Neural progenitor cell (in vitro differentiated cells): ENCODE measurements at regions not wholly inside any gene's neighbourhood (a gene's known extent, or its start where the extent isn't known, plus 50 kb on each side); places are given as distances from the start of the nearest gene placed in this dataset.

ENCODE experiments used
- DNase-seq: peaks from one replicate; pipeline ENCODE4 v3.0.0-alpha.2; 2016; ENCODE audit warnings: low spot score
- H2AFZ ChIP-seq: fragments of 200-600 bp; sonication (generic); replicated peaks from 2 replicates; pipeline ENCODE4 v1.6.1; 2016; ENCODE audit warnings: antibody characterized with exemption
- H3F3A ChIP-seq: fragments of 200-600 bp; sonication (generic); 2 replicates; pipeline ENCODE4 v1.6.1; 2016; ENCODE audit warnings: antibody characterized with exemption, low read depth
- H3K27ac ChIP-seq: fragments of 200-600 bp; sonication (generic); 2 replicates; pipeline ENCODE4 v1.5.1; 2016; ENCODE audit warnings: mild to moderate bottlenecking
- H3K27me3 ChIP-seq: fragments of 200-600 bp; sonication (generic); 2 replicates; pipeline ENCODE4 v1.6.1; 2016; ENCODE audit warnings: mild to moderate bottlenecking, moderate library complexity
- H3K36me3 ChIP-seq: fragments of 200-600 bp; sonication (generic); 2 replicates; pipeline ENCODE4 v1.5.1; 2016
- H3K4me1 ChIP-seq: fragments of 200-600 bp; sonication (generic); 2 replicates; pipeline ENCODE4 v1.6.1; 2016; ENCODE audit warnings: mixed run types
- H3K4me2 ChIP-seq: fragments of 200-600 bp; sonication (generic); 2 replicates; pipeline ENCODE4 v1.6.1; 2016
- H3K4me3 ChIP-seq: fragments of 200-600 bp; sonication (generic); 2 replicates; pipeline ENCODE4 v1.5.1; 2016
- H3K79me2 ChIP-seq: fragments of 200-600 bp; sonication (generic); 2 replicates; pipeline ENCODE4 v1.6.1; 2016; ENCODE audit warnings: low read depth
- H3K9ac ChIP-seq: fragments of 200-600 bp; sonication (generic); 2 replicates; pipeline ENCODE4 v1.6.1; 2016
- H3K9me3 ChIP-seq: fragments of 200-600 bp; sonication (generic); 2 replicates; pipeline ENCODE4 v1.5.1; 2016; ENCODE audit warnings: low read depth
- H4K20me1 ChIP-seq: fragments of 200-600 bp; sonication (generic); 2 replicates; pipeline ENCODE4 v1.6.1; 2016; ENCODE audit warnings: low read depth
- H3K27ac Mint-ChIP-seq: 3 replicates; pipeline ENCODE4 v1.8.0; 2021; ENCODE audit warnings: mixed read lengths
- H3K27me3 Mint-ChIP-seq: 2 replicates; pipeline ENCODE4 v1.8.0; 2022; ENCODE audit warnings: low read depth, mild to moderate bottlenecking, inconsistent platforms, moderate library complexity, mixed read lengths; ENCODE audit not compliant: insufficient read depth
- H3K36me3 Mint-ChIP-seq: 3 replicates; pipeline ENCODE4 v1.8.0; 2021; ENCODE audit warnings: mixed read lengths
- H3K4me1 Mint-ChIP-seq: 3 replicates; pipeline ENCODE4 v1.8.0; 2021; ENCODE audit warnings: mixed read lengths
- H3K4me3 Mint-ChIP-seq: 3 replicates; pipeline ENCODE4 v1.8.0; 2021; ENCODE audit warnings: mild to moderate bottlenecking, moderate library complexity, mixed read lengths
- H3K9me3 Mint-ChIP-seq: 3 replicates; pipeline ENCODE4 v1.8.0; 2020; ENCODE audit warnings: mixed read lengths
- CTCF ChIP-seq: fragments of 200-600 bp; sonication (generic); IDR thresholded peaks from 2 replicates; pipeline ENCODE4 v1.5.1; 2017; ENCODE audit warnings: antibody characterized with exemption, mild to moderate bottlenecking
- EZH2 ChIP-seq: fragments of 200-600 bp; sonication (generic); IDR thresholded peaks from 2 replicates; pipeline ENCODE4 v1.6.1; 2017; ENCODE audit warnings: antibody characterized with exemption, mild to moderate bottlenecking, moderate library complexity
- EZH2phosphoT487 ChIP-seq: fragments of 200-600 bp; sonication (generic); IDR thresholded peaks from 2 replicates; pipeline ENCODE4 v1.6.1; 2017; ENCODE audit warnings: antibody characterized with exemption

DNA sequence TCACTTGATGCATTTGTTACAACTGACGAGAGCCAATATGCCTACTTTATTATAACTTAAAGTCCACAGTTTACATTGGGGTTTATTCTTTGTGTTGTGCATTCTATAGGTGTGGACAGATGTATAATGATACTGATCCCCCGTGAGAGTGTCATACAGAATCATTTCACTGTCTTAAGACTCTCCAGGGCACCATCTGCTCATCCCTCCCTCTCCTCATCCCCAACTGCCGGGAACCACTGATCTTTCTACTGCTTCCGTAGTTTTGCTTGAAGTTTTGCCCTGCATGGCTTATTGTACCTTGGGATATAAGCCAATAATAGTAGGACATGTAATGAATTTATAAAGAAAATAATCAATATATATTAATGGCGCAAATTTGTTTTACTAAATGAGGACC is 137.8 kb upstream of the MSX1 start:
- H3K9me3 ChIP-seq = peaks cover 5% of the 10 kb centered on the region
- peaks cover 2% of the 10 kb centered on the region for H3K27me3 Mint-ChIP-seq
- no peak overlapping the region for H3K4me3 ChIP-seq
- no peak for DNase-seq
- TF ChIP-seq EZH2phosphoT487 (no peak), CTCF (no peak), EZH2 (no peak)
- H3K27ac ChIP-seq = no peak overlapping the region
- H3K4me1 ChIP-seq = no peaks in the 10 kb centered on the region
- H3K4me1 Mint-ChIP-seq = peaks cover 21% of the 10 kb centered on the region
- H3K27me3 ChIP-seq = no peaks in the 10 kb centered on the region
- H3K4me2 ChIP-seq = no peak overlapping the region
- no peak overlapping the region for H2AFZ ChIP-seq
- H3K9me3 Mint-ChIP-seq = peaks cover 42% of the 10 kb centered on the region
- no peak overlapping the region for H3K4me3 Mint-ChIP-seq
- H3K9ac ChIP-seq = no peak overlapping the region
- H4K20me1 ChIP-seq = no peaks in the 10 kb centered on the region
- no peak overlapping the region for H3K27ac Mint-ChIP-seq
- H3K79me2 ChIP-seq = no peaks in the 10 kb centered on the region
- H3K36me3 Mint-ChIP-seq = peaks cover 11% of the 10 kb centered on the region
- no peaks in the 10 kb centered on the region for H3K36me3 ChIP-seq
- H3F3A ChIP-seq = no peaks in the 10 kb centered on the region

DNA sequence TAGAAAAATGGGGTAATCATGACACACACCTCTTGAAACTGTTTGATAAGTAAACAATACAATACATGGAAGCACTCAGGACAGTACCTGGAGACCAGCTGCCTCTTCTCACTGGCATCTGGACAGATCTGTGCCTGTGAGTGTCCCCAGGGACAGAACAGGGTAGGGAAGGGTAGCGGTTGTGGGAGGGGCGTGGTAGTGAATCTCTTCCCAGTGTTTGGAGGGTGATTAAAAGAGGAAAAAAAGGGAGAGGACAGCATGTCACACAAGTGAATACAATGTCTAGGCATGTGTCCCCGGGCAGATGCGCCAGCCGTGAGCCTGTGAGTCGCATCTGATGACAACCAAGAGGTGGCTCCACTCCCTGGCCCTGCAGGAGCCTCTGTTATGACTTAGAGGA is 138.8 kb upstream of the MSX1 start:
- H3K9me3 ChIP-seq = peaks cover 5% of the 10 kb centered on the region
- no peak overlapping the region for H3K27ac Mint-ChIP-seq
- H2AFZ ChIP-seq = no peak overlapping the region
- TF ChIP-seq CTCF (no peak), EZH2 (no peak), EZH2phosphoT487 (no peak)
- no peaks in the 10 kb centered on the region for H3K79me2 ChIP-seq
- no peaks in the 10 kb centered on the region for H3K27me3 ChIP-seq
- no peaks in the 10 kb centered on the region for H3K36me3 ChIP-seq
- H3K9me3 Mint-ChIP-seq = peaks cover 35% of the 10 kb centered on the region
- no peak for DNase-seq
- no peak overlapping the region for H3K27ac ChIP-seq
- peaks cover 7% of the 10 kb centered on the region for H3K36me3 Mint-ChIP-seq
- H3K27me3 Mint-ChIP-seq = peaks cover 5% of the 10 kb centered on the region
- no peak overlapping the region for H3K4me3 ChIP-seq
- no peaks in the 10 kb centered on the region for H3K4me1 ChIP-seq
- no peak overlapping the region for H3K9ac ChIP-seq
- H3K4me1 Mint-ChIP-seq = peaks cover 21% of the 10 kb centered on the region
- H3F3A ChIP-seq = no peaks in the 10 kb centered on the region
- no peaks in the 10 kb centered on the region for H4K20me1 ChIP-seq
- H3K4me2 ChIP-seq = no peak overlapping the region
- no peak overlapping the region for H3K4me3 Mint-ChIP-seq

DNA sequence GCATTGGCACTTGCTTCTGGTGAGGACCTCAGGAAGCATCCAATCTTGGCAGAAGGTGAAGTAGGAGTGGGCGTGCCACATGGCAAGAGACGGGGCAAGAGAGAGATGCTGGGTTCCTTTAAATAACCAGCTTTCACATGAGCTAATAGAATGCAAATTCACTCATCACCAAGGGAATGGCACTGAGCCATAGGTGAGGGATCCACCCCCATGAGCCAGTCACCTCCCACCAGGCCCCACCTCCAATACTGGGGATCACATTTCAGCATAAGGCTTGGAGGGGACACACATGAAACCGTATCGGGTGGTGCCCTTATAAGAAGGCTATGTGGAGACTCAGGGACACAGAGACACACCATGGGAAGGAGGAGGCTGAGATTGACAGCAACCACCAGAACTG is 140.0 kb upstream of the MSX1 start:
- H3K79me2 ChIP-seq = no peaks in the 10 kb centered on the region
- no peak for DNase-seq
- H3K9ac ChIP-seq = no peak overlapping the region
- H2AFZ ChIP-seq = no peak overlapping the region
- H4K20me1 ChIP-seq = no peaks in the 10 kb centered on the region
- H3K27me3 ChIP-seq = no peaks in the 10 kb centered on the region
- H3K36me3 ChIP-seq = no peaks in the 10 kb centered on the region
- no peak overlapping the region for H3K27ac Mint-ChIP-seq
- H3K4me3 ChIP-seq = no peak overlapping the region
- H3K27ac ChIP-seq = no peak overlapping the region
- H3K9me3 Mint-ChIP-seq = peaks cover 24% of the 10 kb centered on the region
- H3K9me3 ChIP-seq = no peaks in the 10 kb centered on the region
- peaks cover 21% of the 10 kb centered on the region for H3K4me1 Mint-ChIP-seq
- TF ChIP-seq EZH2 = no peak
- no peak for TF ChIP-seq EZH2phosphoT487
- no peak for TF ChIP-seq CTCF
- H3K4me3 Mint-ChIP-seq = no peak overlapping the region
- H3K4me1 ChIP-seq = no peaks in the 10 kb centered on the region
- H3K36me3 Mint-ChIP-seq = peaks cover 4% of the 10 kb centered on the region
- no peak overlapping the region for H3K4me2 ChIP-seq
- H3K27me3 Mint-ChIP-seq = peaks cover 5% of the 10 kb centered on the region
- no peaks in the 10 kb centered on the region for H3F3A ChIP-seq
